HG03135 (cell line): ENCODE measurements at regions not wholly inside any gene's neighbourhood (a gene's known extent, or its start where the extent isn't known, plus 50 kb on each side); places are given as distances from the start of the nearest gene placed in this dataset.

Experiments used
- ATAC-seq: cut with Tn5 transposase; IDR thresholded peaks from one replicate; pipeline ENCODE4 v1.9.1; 2021; ENCODE audit warnings: mild to moderate bottlenecking, moderate library complexity; ENCODE audit not compliant: unreplicated experiment

- no peak for ATAC-seq
Measured at GRCh38 chr6:63371104-63371715, 51.4 kb upstream of the LGSN start.

DNA sequence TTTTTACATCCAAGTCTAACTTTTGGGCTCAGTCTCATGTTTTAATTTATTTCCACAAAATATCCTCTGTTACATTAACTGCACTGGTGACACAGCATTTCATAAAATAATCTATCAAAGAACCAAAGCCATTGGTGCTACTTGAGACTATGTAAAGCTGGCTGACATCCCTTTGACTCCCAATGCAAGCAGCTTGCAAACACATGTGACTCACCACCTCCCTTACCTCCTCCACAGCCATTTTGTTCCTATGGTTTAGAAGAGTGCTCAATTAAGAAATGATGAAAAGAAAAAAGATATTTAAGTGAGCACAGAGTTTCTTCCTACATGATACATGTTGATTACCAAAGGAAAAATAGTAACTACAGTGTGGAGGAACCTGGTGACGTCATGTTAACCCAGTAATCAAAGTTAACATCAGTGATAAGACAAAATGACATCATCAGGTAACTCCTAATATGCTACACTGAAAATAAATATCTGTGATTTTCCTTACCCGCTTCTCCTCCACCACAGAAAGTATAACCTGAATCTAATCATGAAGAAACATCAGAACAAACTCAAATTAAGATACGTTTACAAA lies 53.3 kb upstream of the LGSN start:
- ATAC-seq: no peak

DNA sequence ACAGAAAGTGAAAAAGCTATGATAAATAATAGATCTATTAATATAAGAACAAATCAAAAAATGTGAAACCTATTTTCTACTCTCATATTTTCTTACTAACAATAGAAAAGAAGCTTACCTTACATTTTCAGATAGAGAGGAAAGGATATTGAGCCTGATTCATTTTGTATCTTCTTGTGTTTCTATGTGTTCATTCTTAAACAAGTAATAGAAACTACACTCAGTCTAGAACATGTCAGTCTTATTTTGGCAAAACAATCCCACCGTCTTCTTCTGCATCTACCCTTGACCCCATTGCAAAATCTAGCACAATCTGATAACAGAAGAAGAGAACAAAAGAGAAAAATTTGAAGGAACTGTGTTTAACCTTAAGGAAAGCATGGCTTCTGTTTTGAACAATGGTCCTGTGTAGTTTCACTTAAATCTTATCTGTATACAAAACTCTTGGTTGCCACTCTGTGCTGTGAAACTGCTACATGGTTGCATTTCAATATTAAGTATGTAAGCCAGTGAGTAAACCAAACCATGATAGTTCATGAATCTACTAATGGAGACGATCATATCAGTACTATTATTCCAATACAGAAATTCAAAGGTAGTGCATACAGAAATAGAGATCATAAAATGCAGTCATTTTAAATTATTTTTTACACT lies 69.5 kb upstream of the LGSN start:
- no peak for ATAC-seq

DNA sequence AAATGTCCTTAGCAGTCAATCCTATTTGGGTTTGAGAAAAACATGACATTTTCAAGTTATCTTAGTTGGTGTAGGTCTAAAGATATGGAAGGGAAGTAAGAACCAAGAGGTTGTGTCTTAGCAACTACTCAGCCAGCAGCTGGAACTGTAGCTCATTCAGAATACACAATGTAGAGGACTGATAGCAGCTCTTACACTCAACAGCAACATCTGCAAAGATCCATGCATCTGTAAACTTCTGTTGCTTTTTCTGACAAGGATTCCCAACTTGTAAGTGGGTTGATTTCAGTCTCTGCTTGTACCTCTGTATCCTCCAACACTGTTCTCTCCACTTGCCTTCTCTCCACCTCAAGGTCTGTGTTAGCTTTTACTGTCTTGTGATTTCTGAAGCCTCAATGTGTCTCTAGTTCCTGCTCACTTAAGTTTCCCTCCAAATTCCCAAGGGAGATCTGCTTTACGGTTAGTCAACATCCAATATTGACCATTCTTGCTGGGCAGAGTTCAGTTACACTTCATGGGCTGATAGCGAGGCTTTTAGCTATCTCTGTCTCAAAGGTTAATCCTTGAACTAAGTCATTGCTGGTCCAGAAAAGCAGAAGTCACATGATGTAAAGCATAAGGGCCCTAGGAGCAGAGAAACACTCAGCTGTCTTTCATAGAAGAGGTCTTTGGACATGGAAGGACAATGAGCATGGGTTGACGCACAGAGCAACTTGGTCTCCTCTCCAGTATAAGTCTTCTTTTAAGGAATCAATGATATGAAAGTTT lies 71.6 kb upstream of the LGSN start:
- ATAC-seq: no peak

- no peak for ATAC-seq
Measured at GRCh38 chr6:63392092-63392724, 72.4 kb upstream of the LGSN start.

DNA sequence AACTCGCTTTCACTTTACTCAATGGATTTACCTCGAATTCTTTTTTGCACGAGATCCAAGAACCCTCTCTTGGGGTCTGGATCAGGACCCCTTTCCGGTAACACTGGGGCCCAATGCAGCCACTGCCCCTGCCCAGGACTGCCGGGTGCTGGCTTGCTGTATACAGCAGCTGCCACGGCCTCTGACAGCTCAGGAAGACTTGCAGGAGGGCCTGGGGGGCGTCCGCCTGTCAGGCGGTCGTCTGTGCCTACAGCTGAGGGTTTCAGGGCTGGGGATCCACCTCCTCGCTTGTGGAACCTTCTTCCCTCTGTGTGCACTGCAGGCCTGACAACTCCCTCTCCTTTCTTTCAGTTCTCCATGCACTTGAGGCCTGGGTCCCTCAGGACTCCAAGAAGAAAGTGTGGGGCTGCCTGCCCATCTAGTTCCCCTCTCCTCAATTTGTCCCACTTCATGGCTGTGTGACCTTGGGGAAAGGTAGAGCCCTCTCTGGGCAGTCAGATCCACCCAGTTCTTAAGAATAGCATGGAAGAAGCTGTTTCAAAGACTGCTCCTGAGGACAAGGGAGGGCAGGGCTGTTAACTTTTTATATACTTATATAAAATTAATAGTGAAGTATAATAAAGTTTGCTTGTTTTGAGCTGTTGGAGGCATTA lies 75.0 kb upstream of the LGSN start:
- ATAC-seq: no peak

DNA sequence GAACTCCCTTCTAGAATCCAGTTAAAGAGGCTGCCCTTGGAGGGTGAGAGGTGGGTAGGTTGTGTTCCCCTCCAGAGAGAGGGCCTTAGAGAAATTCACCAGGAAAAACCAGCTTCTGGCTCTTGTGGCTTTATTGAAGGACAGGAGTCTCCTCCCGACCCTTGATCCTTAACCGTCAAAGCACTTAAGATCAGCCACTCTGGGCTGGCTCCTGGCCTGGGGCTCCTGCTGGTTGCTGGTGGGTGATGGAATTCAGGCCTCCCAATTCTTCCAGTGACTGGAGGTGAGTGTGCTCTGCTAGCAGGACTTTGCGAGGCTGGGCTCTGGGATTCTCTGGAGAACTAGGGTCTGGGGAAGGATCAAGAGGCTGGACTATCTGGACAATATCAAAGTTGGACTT lies 75.6 kb upstream of the LGSN start:
- no peak for ATAC-seq

DNA sequence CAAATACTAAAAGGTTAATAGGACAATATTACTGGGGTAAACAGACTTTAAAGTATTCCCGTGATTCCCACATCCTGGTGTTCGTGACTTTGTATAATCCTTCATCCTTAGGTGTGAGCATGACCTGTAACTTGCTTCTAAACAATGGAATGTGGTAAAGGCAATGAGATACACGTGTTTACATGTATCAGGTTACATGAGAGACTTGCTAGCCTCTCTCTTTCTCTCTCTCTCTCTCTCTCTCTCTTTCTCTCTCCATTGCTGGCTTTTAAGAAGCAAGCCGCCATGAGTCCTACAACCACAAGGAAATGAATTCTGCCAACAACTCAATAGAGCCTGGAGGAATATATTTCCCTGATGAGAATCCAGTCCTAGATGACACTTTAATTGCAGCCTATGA lies 83.9 kb upstream of the LGSN start:
- no peak for ATAC-seq

DNA sequence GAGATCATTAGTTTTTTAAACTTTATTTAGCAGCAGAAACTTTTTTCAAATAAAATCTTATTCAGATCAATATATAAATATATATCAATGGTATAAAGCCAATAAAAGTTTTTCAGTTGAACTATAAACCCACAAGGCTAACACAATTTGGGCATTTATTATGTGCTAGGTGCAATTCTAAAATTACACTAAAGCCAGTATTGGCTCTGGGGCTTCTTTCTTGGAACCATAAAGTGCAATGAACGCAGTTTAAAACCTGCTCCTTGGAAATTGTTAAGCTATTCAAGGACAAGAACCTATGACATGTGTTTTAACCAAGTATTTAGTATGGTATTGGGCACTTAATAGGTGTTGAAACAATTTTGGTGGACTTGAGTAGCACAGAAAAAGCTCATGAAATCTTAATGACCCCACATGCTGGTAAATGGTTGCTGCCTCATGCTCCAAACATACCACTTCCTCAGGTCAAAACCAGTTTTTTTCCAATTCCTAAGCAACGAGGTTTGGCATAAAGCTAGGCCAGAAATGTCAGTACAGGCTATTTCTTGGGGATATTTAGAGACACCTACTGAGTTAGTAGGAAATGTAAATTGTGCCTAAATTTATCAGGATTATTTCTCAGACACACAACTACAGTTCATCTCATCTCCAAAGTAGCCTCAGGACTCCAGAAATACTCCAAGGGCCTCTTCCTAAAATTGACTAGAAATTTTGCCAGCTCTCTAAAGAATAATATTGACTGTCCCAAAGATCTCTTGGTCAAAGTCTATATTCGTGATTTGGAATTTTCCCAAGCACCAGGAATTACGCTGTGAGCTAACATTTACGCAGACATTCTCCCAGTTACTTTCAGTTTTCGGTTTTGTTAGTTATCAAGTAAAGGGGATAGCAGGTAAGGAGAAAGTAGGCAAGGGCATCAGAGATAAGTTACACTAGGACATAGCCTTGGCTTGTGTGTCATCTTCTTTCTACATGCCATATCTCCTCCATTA lies 90.9 kb upstream of the LGSN start:
- ATAC-seq: no peak

DNA sequence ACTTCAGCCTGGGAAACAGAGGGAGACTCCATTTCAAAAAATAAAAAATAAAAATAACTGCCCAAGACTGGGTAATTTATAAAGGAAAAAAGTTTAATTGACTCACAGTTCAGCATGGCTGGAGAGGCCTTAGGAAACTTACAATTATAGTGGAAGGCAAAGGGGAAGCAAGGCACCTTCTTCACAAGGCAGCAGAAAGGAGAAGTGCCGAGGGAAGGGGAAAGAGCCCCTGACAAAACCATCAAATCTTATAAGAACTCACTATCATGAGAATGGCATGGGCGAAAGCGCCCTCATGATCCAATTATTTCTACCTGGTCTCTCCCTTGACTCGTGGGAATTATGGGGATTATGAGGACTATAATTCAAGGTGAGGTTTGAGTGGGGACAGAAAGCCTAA lies 95.5 kb upstream of the LGSN start:
- no peak for ATAC-seq

DNA sequence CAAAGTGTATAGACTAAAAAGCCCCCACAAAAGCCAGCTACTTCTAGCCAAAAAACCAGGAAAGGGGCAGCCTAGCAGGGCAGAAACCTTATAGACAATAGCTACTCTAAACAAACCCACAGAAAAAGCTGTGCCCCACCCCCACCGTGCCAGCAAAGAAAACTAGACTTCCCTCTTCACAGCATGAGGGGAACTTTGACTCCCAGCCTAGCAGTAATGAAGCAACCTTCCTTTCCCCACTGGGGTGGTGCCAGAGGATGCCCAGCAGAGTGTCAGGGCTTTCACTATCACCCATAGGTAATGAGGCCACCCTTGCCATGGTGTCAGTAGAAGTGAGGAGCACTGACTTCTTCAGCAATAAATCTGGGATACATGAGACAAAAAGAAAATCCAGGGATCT lies 99.0 kb upstream of the LGSN start:
- ATAC-seq: no peak

DNA sequence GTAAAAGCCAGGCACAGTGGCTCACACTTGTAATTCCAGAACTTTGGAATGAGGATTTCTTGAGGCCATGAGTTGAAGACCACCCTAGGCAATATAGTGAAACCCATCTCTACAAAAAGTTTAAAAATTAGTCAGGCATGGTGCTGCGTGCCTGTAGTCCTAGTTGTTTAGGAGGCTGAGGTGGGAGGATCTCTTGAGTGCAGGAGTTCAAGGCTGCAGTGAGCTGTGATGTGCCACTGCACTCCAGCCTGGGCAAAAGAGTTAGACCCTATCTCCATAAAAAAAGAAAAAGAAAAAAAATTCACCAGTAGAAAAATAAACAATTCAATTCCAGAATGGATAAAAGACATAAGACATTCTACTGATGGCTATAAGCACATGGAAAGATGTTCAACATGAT lies 104.9 kb upstream of the LGSN start:
- ATAC-seq: no peak

- ATAC-seq: no peak
Measured at GRCh38 chr6:63425493-63425892, 105.7 kb upstream of the LGSN start.

GRCh38 chr6:63426844-63427243 lies 107.1 kb upstream of the LGSN start:
- no peak for ATAC-seq

GRCh38 chr6:63427951-63428350 lies 108.2 kb upstream of the LGSN start:
- no peak for ATAC-seq

DNA sequence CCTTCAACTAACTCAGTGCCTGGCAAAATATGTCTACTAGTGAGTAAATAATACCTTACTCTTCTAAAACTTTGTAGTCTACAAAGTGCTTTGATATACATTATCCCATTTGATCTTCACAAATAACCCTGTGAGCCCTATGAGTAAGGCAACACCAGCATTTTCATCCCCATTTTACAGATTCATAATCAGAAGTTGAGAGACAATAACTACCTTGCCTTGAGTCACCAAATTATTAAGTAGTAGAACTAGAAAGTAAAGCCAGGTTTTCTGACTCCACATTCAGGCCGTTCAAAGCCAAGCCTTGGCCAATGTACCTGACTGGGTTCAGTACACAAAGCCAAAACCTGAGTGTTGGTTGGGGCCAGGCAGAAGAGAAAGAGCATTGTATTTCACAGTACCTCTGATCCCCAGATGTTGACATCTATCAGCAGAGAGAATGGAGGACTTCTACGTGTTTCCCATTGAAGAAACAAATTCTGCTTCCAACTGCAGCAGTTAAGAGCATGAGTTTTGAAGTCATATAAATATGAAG lies 111.3 kb upstream of the LGSN start:
- no peak for ATAC-seq

DNA sequence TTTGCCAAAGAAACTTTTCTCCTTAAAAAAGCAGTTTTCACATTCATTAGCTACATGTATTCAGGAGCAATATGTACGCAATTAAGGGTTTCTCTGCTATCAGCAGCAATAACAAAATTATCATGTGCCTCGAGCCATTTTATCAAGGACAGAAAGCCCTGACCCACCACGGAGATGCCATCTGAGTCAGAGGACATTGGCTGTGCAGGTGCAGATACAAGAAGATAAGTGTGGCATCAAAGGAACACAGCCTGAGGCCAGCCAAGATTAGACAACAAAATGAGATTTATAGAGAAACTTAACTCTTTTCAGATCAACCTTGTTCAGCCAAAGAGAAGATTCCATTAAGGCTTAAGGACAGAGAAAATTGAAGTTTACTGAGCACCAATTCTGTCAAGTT lies 115.2 kb upstream of the LGSN start:
- ATAC-seq: no peak

DNA sequence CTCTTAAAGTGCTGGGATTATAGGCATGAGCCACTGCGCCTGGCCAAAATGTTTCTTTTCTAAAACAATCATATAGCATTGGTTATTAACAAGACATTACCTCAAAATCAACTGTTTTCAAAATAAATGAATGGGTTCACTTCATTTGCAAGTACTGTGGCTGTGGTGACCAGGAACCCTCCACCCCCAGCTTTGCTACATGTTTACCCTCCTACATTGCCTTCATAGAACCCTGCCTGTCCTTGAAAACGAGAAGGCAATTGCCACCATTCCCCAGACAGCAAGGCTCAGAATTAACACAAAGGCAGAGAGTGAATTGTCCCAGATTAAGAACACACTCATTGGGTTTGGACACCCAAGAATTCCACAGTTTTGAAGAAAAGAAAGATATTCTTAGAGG lies 116.6 kb upstream of the LGSN start:
- no peak for ATAC-seq

GRCh38 chr6:63437058-63437457 lies 117.3 kb upstream of the LGSN start:
- no peak for ATAC-seq

GRCh38 chr6:63440057-63440456 lies 120.3 kb upstream of the LGSN start:
- ATAC-seq: no peak
